ENCODE measurements at regions not wholly inside any gene's neighbourhood (a gene's known extent, or its start where the extent isn't known, plus 50 kb on each side); places are given as distances from the start of the nearest gene placed in this dataset.

DNA sequence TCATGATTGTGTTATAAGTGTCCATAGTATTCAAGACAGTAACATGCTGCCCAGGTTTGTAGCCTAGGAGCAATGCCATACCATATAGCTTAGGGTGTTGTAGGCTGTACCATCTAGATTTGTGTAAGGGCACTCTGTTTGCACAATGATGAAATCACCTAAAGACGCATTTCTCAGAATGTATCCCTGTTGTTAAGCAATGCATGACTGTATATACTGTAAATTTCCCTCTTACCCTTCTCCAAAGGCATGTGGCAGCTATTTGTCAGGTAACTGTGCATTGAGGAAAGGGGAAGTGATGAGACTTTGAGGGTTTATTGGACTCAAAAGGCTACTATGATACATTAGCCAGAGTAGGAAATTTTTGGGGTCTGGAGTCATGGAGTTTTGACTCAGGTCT is 180.8 kb downstream of the VAPA start:
- Histone ChIP-seq H3K4me2 (ENCODE audit: low read depth, low read length) (no peak overlapping the region), H3K27me3 (replicated peaks; ENCODE audit: insufficient read depth, low read length) (no peaks in the 10 kb centered on the region), H3K4me3 (ENCODE audit: low read length) (no peak overlapping the region), H3K36me3 (replicated peaks; ENCODE audit: insufficient read depth, low read length) (no peaks in the 10 kb centered on the region), H3K4me1 (ENCODE audit: low read length) (peaks cover 7% of the 10 kb centered on the region), H3K79me2 (ENCODE audit: low read length) (no peaks in the 10 kb centered on the region), H3F3A (ENCODE audit: insufficient read depth, low read length) (no peaks in the 10 kb centered on the region), H3K9me3 (replicated peaks; ENCODE audit: insufficient read depth, low read length) (no peaks in the 10 kb centered on the region), H4K20me1 (ENCODE audit: insufficient read depth, low read length) (no peaks in the 10 kb centered on the region), H3K27ac (ENCODE audit: low read length) (no peak overlapping the region), H2AFZ (ENCODE audit: low read length) (no peak overlapping the region), H3K9me2 (replicated peaks; ENCODE audit: insufficient read depth, low read length) (no peaks in the 10 kb centered on the region), H3K9ac (ENCODE audit: low read length) (no peak overlapping the region)
- DNase-seq: no peak
- TF ChIP-seq EZH2phosphoT487 (IDR thresholded peaks at IDR 0.05; ENCODE audit: low read length): no peak
- TF ChIP-seq, protein P1, sequence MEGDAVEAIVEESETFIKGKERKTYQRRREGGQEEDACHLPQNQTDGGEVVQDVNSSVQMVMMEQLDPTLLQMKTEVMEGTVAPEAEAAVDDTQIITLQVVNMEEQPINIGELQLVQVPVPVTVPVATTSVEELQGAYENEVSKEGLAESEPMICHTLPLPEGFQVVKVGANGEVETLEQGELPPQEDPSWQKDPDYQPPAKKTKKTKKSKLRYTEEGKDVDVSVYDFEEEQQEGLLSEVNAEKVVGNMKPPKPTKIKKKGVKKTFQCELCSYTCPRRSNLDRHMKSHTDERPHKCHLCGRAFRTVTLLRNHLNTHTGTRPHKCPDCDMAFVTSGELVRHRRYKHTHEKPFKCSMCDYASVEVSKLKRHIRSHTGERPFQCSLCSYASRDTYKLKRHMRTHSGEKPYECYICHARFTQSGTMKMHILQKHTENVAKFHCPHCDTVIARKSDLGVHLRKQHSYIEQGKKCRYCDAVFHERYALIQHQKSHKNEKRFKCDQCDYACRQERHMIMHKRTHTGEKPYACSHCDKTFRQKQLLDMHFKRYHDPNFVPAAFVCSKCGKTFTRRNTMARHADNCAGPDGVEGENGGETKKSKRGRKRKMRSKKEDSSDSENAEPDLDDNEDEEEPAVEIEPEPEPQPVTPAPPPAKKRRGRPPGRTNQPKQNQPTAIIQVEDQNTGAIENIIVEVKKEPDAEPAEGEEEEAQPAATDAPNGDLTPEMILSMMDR (IDR thresholded peaks at IDR 0.05; ENCODE audit: low read length): no peak
- no peak for TF ChIP-seq EZH2 (optimal IDR thresholded peaks at IDR 0.05; ENCODE audit: low read depth, low read length)

DNA sequence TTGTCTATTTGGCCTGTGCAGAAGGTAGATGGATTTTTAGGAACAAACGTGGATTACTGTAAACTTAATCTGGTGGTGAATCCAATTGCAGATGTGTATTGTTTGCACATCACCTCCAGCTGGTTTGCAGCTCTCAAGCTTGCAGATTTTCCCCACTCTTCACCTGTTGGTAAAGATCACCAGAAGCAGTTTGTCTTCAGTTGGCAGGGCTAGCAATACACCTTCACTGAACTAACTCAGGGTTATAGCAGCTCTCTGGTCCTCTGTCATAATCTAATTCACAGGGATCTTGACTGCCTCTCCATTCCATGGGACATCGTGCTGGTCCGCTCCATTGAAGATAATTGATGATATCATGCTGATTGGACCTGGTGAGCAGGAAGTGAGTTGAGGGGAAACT is 181.5 kb downstream of the VAPA start:
- Histone ChIP-seq H2AFZ (ENCODE audit: low read length) (no peak overlapping the region), H3K4me1 (ENCODE audit: low read length) (peaks cover 7% of the 10 kb centered on the region), H3K79me2 (ENCODE audit: low read length) (no peaks in the 10 kb centered on the region), H3F3A (ENCODE audit: insufficient read depth, low read length) (no peaks in the 10 kb centered on the region), H3K4me3 (ENCODE audit: low read length) (no peak overlapping the region), H3K9ac (ENCODE audit: low read length) (no peak overlapping the region), H3K27ac (ENCODE audit: low read length) (no peak overlapping the region), H3K36me3 (replicated peaks; ENCODE audit: insufficient read depth, low read length) (no peaks in the 10 kb centered on the region), H4K20me1 (ENCODE audit: insufficient read depth, low read length) (no peaks in the 10 kb centered on the region), H3K9me3 (replicated peaks; ENCODE audit: insufficient read depth, low read length) (no peaks in the 10 kb centered on the region), H3K27me3 (replicated peaks; ENCODE audit: insufficient read depth, low read length) (no peaks in the 10 kb centered on the region), H3K9me2 (replicated peaks; ENCODE audit: insufficient read depth, low read length) (no peaks in the 10 kb centered on the region), H3K4me2 (ENCODE audit: low read depth, low read length) (no peak overlapping the region)
- TF ChIP-seq, protein P1 (IDR thresholded peaks at IDR 0.05; ENCODE audit: low read length): no peak
- TF ChIP-seq EZH2 (optimal IDR thresholded peaks at IDR 0.05; ENCODE audit: low read depth, low read length): no peak
- no peak for TF ChIP-seq EZH2phosphoT487 (IDR thresholded peaks at IDR 0.05; ENCODE audit: low read length)
- no peak for DNase-seq

DNA sequence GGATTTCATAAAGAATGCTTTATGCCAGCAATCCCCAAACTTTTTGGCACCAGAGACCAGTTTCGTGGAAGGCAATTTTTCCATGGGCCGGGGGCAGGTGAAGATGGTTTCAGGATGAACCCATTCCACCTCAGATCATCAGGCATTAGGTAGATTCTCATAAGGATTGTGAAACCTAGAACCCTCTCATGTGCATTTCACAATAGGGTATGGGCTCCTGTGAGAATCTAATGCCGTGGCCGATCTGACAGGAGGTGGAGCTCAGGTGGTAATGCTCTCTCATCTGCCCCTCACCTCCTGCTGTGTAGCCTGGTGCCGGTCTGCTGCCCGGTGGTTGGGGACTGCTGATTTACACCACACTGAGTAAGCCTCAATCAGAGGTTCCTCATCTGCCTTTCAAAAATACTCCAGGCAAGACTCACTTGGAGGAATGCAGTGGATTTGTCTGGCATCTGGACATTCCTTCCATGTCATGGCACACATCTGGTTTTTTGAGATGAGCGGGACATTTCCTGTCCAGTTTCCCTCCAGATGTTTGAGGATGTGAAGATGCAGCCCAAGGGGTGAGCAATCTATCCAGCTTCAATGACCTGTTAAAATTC is 185.8 kb downstream of the VAPA start:
- H3K36me3 ChIP-seq (replicated peaks; ENCODE audit: insufficient read depth, low read length): no peaks in the 10 kb centered on the region
- H3K79me2 ChIP-seq (ENCODE audit: low read length): no peaks in the 10 kb centered on the region
- H3K9ac ChIP-seq (ENCODE audit: low read length): no peak overlapping the region
- no peak overlapping the region for H3K27ac ChIP-seq (ENCODE audit: low read length)
- H3K27me3 ChIP-seq (replicated peaks; ENCODE audit: insufficient read depth, low read length): no peaks in the 10 kb centered on the region
- no peaks in the 10 kb centered on the region for H3F3A ChIP-seq (ENCODE audit: insufficient read depth, low read length)
- H3K4me1 ChIP-seq (ENCODE audit: low read length): peaks cover 7% of the 10 kb centered on the region
- no peak overlapping the region for H2AFZ ChIP-seq (ENCODE audit: low read length)
- H3K9me2 ChIP-seq (replicated peaks; ENCODE audit: insufficient read depth, low read length): no peaks in the 10 kb centered on the region
- H4K20me1 ChIP-seq (ENCODE audit: insufficient read depth, low read length): no peaks in the 10 kb centered on the region
- TF ChIP-seq EZH2 (optimal IDR thresholded peaks at IDR 0.05; ENCODE audit: low read depth, low read length) (no peak), EZH2phosphoT487 (IDR thresholded peaks at IDR 0.05; ENCODE audit: low read length) (no peak)
- TF ChIP-seq, protein P1 (IDR thresholded peaks at IDR 0.05; ENCODE audit: low read length): no peak
- no peak overlapping the region for H3K4me3 ChIP-seq (ENCODE audit: low read length)
- no peak overlapping the region for H3K4me2 ChIP-seq (ENCODE audit: low read depth, low read length)
- DNase-seq: no peak
- no peaks in the 10 kb centered on the region for H3K9me3 ChIP-seq (replicated peaks; ENCODE audit: insufficient read depth, low read length)

All from MM.1S (cell line).